NCI-H2196 (cell line): ENCODE measurements at regions not wholly inside any gene's neighbourhood (a gene's known extent, or its start where the extent isn't known, plus 50 kb on each side); places are given as distances from the start of the nearest gene placed in this dataset.

Experiments
- DNase-seq: peaks from one replicate; lab custom pipeline; 2025; ENCODE audit not compliant: unreplicated experiment; lab: John Stamatoyannopoulos, UW

DNA sequence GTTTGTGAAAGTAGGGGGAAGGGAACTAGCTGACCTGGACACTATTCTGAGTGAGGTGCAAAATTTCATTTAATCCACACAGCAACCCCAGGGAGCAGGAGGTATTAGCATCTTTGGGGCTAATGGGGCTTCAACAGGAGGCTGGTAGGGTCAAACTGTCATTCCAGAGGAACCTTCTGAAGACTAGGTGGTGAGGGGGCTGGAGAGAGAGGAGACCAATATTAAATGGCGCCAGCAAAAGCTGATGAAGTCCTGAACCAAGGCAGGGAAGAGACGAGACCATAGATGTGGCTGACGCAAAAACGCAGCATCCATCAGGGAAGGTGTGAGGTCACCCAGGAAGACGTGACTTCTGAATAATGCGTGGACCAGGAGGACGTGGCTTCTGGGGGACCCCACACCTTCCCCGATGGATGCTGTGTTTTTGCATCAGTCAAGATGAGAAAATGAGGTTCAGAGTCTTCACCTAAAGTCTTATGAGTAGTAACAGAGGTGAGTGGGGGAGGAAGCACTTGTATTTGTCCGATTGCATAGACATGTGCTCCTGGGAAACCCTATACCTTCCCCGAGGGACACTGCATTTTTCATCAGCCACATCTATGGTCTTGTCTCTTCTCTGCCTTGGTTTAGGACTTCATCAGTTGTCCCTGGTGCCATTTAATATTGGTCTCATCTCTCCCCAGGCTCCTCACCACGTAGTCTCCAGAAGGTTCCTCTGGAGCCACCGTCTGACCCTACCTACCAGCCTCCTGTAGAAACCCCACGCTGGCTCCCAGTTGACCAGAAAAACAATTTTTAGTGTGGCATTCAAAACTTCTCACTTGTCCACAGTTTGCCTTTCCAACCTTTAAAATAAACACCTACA is 188.6 kb downstream of the MYCN start:
- DNase-seq = no peak

DNA sequence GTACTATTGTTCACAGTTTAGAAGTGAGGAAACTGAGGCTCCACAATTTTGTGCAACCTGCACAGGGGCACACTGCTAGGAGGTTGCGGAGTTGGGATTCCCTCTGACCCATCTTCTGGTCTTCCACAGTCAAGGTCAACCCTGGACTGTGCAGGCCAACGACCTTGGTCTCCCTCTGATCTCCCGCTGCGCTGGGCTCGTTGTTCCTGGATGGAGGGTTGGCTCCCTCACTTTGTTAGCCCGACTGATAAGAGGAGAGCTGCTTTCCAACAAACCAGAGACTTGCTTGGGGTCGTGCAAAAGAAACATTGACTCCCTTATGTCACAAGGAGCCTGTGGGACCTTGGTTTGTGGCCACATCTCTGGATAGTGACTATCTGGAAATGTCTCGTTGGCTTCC is 187.6 kb downstream of the MYCN start:
- no peak for DNase-seq

DNA sequence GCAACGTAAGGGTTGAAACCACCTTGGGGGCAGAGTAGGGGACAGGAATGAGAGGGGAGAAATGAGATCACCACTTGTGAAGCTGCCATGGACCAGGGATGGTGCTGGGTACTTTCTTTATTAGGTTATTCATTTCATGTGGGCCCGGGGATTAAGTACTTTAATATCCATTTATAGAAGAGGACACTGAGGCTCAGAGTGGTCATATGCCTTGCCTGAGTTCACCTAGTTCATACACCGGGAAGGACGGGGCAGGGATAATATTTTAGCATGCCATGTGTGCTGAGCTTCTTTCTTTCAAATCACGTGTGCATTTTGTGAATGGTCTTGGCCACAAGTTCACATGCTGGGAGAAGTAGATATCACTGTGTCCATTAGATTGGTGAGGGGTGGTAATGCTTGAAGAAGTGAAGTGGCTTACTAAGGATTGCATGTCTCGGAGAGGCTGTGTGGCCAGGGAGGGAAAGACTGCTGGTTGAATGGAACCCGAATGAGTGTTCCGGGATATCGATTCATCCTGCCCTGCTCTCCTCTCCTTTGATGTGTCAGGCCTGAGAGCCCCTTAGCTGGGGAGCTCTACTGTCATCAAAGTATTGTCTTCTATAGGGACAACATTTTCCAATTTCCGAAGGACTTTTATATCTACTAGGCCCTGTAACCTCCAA is 187.1 kb downstream of the MYCN start:
- DNase-seq = no peak

DNA sequence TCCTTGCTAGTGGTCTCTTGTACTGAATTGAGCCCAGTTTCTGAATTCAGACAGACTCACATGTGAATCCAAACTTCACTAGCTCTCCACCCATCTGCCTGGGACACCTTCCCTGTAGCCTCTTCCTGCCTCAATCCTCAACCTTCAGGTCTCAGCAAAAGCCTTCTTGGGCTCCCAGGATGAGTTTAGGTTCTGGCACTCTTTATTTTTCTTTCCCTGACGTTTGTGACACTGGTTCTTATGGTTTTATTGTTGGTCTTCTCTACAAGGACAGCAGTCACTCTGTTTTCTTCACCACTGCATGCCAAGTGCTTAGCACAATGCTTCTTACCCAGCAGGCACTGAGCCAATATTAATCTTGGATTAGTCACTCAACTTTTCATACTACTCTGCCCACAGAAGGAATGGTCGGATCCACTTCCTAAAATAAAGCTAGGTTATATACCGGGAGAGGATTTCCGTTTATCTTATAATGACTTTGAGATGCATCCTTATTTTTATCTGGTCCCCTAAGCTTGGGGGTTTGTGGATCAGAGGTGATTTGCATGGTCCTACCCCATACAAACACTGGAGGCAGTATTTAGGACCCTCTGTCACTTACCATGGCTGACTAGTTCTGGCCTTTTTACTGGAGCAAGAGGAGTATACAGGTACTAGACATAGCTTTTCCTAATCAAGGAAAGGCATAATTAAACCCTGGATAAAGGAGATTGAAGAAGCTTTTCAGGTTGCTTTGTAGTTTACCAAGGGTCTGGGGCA is 186.3 kb downstream of the MYCN start:
- DNase-seq = no peak

DNA sequence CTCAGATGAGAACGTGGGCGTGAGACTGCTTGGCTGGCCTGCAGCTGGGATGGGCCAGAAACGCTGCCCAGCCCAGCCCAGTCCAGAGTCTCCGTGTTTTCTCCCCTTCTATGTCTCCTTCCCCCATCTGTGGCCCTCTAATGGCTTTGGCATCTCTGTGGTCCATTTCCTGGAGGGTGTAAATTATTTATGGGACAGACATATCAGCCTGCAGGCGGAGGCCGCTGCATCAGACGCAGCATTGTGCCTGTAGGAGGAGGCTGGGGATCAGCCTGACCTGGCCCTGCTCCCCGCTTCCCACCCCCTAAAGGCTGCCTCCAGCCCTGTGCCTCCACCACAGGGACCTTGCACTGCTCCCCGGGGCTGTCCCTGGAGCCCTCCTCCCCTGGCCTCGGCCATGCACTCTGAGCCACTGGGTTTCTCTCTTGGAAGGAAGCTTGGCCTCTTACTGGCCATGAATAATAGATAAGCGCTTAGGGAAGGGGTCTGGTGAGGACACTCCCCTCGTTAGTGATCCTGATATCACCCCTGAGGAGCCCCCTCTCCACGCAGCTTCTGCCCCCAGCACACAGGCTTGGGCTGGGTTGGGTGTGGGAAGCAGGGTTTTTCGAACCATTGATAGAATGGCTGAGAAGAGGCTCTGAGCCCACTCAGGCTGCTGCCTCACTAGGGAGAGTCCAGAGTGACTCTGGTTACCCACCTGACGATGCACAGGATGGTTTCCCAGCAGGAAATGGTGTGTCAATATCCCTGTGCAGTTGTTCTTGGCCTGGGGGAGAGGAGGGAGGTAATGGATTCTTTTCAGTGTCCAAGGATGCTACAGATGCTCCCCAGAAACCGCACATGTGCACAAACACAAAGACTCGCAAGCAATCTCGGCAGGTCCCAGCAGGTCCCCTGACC is 185.5 kb downstream of the MYCN start:
- no peak for DNase-seq

DNA sequence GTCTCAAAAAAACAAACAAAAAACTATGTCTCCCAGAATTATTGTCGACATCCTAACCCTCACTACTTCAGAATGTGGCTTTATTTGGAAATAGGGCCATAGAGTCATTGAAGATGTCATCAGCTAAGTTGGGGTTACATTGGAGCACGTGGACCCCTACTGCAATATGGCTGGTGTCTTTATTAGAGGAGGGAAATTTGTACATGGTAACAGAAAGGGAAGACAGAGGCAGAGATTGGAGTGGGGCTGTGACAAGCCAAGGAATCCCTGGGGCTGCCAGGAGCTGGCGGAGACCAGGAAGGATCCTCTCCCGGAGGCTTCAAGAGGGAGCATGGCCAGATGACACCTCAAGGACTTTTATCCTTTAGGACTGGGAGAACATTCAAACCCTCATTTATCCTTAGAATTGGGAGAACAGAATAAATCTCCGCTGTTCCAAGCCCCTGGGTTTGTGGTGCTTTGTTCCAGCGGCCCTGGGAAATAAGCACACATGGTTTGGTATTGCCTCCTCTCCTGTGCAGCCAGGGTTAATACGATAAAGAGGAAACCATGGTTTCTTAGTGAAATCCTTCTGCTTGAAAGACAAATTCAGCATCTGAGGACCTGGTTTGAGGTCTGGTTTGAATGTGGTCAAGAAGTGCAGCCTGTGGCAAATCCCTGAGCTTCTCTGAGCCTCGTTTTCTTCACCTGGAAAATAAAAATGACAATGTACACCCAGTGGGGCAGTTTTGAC is 184.7 kb downstream of the MYCN start:
- DNase-seq = no peak

DNA sequence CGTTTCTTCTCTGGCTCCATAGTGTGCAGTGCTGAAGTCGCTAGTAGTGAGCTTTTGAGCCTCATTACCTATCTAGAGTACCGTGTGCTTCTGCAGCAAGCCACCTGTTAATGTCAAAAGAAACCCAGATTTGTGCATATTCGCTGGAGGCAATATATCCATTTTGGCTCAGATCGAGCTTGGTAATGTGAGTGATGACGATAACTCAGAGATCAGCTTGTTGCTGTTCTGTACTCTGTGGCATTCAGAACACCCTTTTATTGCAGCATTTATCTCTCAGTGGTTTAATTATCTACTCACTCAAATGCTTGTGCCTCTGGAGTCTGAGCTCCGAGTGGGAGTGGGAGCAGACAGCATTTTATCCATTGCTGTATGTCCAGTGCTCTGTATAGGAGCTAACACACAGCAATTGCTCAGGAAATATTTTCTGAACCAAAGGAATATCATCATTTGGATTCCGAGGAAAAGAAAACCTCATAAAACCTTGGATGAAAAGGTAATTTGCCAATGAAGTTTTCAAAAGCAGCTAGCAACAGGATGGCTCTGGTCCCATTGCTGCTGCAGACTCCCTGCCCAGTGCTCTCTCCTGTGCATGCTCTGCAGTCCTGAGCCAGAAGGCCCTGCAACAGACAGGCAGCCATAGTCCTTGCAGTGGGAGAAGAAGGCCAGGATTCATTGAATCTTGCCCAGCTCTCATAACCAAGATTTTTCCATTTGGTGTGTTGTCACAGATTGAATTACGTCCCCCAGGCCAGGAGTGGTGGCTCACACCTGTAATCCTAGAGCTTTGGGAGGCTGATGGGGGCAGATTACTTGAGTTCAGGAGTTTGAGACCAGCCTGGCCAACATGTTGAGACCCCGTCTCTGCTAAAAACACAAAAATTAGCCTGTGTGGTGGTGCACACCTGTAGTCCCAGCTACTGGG is 183.8 kb downstream of the MYCN start:
- DNase-seq = no peak

DNA sequence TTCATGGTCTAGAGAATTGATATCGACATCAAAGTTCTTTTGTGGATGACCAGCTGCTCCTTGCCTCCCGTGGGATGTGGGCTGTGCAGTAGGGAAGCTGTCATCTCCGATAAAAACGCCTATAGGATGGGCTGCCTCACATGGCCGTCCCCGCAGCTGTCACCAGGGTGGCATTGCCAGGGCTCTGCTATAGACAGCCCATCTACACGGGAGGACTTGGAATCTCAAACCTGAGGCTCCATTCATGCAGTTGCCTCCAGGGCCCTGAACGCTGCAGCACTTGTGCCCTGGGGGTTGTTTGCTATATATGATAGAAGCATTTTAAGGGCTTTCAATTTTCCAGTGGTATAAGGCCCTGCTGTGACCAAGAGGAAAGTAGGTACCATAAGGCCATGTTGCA is 183.1 kb downstream of the MYCN start:
- DNase-seq = no peak

DNA sequence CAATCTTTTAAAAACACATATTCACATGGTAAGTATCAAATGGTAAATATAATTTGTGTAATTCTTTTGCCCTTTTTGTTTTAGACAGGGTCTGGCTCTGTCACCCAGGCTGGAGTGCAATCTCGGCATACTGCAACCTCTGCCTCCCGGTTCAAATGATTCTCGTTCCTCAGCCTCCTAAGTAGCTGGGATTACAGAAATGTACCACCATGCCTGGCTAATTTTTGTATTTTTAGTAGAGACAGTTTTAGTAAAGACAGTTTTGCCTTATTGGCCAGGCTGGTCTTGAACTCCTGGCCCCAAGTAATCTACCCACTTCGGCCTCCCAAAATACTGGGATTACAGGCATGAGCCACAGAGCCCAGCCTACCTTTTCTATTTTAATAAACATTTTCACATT is 182.2 kb downstream of the MYCN start:
- no peak for DNase-seq

DNA sequence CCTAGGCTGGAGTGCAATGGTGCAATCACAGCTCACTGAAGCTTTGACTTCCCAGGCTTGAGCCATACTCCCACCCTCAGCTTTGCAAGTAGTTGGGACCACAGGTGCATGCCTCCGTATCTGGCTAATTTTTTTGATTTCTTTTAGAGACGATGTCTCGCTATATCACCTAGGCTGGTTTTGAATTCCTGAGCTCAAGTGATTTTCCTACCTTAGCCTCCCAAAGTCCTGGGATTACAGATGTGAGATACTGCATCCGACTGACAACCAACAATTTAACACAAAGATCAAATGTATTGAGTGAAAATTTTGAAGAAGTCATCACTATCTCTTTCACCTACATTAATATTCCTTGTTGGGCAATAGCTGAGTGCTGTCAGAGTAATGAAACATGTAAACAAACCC is 181.6 kb downstream of the MYCN start:
- DNase-seq = no peak

DNA sequence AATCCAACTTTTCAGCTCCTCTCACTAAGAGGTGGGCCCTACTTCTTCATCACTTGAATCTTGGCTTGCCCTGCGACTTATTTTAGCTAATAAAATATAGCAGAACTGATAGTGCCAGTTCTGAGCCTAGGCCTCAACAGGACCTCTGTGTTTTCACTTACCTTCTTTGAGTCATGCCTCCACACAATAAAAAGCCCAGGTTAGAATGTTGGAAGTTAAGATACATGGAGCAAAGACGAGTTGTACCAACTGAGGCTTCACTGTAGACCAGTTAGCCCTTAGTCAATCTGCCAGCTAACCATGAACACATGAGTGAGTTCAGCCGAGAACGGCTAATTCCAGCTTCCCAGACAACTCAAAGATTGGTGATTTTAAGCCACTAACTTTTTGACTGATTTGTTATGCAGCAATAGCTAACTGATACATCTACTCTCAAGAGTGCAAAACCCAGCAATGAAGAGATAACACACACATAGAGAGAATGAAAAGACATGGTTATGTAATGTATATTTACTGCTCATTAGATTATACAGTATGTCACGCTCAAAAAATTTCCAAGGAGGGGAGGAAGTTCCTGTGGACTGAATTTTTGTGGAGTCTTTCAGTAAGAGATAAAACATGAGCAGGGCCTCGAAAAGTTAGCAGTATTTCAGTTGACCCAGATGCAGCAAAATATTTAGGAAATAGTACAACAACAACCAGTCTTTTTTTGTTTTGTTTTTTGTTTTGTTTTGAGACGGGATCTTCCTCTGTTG is 181.1 kb downstream of the MYCN start:
- DNase-seq = no peak

DNA sequence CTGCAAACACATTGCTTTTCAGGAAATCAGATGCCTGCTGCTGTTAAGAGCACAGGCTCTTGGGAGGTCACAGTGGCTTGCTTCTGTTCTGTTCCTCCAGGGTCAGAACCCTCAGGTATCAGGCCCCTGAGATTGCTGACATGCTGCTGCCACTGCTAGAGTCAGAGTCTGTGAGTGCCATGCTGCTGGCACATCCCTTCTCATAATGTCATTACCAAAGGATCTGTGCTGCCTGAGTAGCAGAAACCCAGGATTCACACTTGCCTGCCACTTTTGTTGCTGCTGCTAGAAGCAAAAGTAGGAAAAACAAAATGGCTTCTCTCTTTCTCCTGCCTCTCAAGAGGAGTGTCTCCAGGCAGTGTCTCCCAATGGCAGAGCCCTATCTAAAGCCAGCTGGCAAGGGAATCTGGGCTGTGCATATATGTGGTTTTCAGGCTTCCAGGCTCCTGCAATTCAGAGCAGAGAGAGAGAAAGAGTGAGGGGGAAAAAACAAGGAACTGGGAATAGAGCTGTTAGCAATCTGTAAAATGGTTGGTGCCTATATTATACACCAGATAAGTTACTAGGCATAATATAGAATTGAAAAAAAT is 180.3 kb downstream of the MYCN start:
- no peak for DNase-seq

DNA sequence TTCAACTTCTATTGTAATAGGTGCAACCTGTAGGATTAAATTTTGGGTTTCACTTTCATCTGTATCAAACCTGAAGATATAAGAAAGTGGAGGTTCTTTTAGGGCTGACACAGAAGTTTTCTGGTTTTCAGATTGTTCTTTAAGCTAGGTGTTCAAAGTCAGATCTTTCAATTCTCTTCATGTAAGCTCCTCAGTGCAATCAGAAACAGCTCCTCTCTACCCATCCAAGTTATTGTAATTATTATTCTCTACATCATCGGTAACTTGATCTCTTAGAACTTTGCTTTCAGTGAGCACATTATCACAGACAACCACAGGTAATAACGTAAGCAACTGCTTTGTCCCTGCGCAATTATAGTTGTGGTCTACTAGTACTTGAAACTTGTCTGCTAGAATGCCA is 179.4 kb downstream of the MYCN start:
- DNase-seq = no peak

DNA sequence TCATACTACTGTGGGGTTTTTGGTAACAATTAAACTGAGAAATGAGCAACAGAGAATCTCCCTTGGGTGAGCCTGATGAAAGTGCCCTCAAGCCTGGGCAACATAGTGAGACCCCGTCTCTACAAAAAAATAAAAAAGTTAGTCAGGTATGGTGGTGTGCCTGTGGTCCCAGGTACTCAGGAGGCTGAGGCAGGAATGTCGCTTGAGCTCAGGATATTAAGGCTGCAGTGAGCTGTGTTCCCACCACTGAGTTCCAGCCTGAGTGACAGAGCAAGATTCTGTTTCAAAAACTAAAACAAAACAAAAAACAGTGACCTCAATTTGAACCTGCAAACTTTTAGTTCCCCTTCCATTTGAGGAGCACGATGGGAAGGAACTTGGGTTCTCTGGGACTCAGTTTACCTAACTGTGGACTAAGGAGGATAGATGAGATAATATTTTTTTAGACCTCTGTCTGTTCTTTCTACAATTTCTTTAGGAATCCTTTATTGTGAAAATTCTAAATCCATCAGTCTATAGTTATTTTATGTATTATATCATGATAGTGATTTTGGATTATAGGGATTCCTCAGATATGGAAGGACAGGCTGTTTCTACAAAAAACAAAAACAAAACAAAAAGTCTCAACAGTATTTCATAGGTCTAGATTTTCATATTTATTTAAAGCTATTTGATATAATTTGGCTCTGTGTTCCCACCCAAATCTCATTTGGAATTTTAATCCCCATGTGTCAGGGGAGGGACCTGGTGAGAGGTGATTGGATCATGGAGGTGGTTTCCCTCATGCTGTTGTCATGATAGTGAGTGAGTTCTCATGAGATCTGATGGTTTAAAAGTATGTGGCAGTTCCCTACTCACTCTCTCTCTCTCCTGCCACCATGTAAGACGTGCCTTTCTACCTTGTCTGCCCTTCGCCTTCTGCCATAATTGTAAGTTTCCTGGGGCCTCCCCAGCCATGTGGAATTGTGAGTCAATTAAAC is 178.6 kb downstream of the MYCN start:
- no peak for DNase-seq

DNA sequence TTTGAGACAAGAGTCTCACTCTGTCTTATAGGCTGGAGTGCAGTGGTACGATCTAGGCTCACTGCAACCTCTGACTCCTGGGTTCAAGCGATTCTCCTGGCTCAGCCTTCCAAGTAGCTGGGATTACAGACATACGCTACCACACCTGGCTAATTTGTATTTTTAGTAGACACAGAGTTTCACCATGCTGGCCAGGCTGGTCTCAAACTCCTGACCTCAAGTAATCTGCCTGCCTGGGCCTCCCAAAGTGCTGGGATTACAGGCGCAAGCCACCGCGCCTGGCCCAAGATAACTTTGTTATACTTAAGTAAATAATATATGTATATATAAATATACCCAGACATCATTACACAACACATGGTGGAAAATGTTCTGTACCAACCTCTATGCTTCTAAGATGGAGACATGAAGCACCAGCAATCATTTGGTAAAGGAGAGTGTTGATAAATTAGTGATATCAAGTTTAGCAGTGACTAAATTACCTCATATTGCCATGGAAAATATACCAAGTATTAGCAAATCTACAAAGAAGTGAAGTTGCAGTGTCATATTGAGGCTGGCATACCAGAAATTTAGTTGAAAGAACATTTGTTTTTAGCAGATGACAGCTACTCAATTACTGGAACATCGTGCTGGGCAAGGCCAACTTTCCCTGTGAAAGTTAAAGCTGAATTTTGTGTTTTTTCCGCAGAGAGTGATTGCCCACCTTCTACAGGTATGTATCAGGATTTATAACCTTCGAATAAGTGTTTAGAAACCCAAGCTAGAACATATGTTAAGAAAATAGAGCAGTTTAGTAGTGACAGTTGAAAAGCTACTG is 177.7 kb downstream of the MYCN start:
- no peak for DNase-seq
